Endothelial cell of umbilical vein (primary cell): ENCODE measurements at regions not wholly inside any gene's neighbourhood (a gene's known extent, or its start where the extent isn't known, plus 50 kb on each side); places are given as distances from the start of the nearest gene placed in this dataset.

ENCODE experiments used
- BruUV-seq: library from RNA; stranded (reverse); fragments of 400-500 nt; replicated peaks from 2 replicates; lab custom pipeline; 2021; lab: Mats Ljungman, UMichigan
- CTCF ChIA-PET: fragments of 300-600, 350-600 bp; sonication (Branson Sonifier 250); formaldehyde crosslinking; loops from one replicate; lab custom pipeline; 2021; ENCODE audit warnings: antibody characterized with exemption, inconsistent platforms; lab: Charles Lee
- POLR2A ChIA-PET: fragments of 300-600, 350-600 bp; sonication (Branson Sonifier 250); formaldehyde crosslinking; loops from one replicate; lab custom pipeline; 2021; ENCODE audit warnings: antibody characterized with exemption, inconsistent platforms; lab: Charles Lee
- DNase-seq: peaks from one replicate; pipeline ENCODE4 v3.0.0-alpha.2; 2011; ENCODE audit warnings: low read depth, low spot score
- FAIRE-seq: peaks from 2 replicates; lab custom pipeline; 2011; peaks lifted over from hg19 to GRCh38; lab: Jason Lieb, UNC
- H2AFZ ChIP-seq: 2 replicates; pipeline ENCODE4 v1.6.0; 2012; ENCODE audit warnings: low read depth, low read length, control low read depth, inconsistent platforms
- H3K27ac ChIP-seq: 2 replicates; pipeline ENCODE4 v1.5.1; 2011; ENCODE audit warnings: low read depth, mild to moderate bottlenecking, control low read depth, low read length, moderate library complexity; ENCODE audit not compliant: insufficient read depth
- H3K27me3 ChIP-seq, 2 experiments: 2 replicates each; pipeline versions ENCODE4 v1.6.0 to v1.6.1; 2011; ENCODE audit warnings: low read length in 2 of 2, mixed read lengths in 1 of 2; ENCODE audit not compliant: control insufficient read depth in 2 of 2, insufficient read depth in 2 of 2
- H3K36me3 ChIP-seq, 2 experiments: 2 replicates in 1 of 2; 3 replicates in 1 of 2; pipeline ENCODE4 v1.5.1; 2011; ENCODE audit warnings: low read length in 2 of 2, mild to moderate bottlenecking in 1 of 2, moderate library complexity in 1 of 2; ENCODE audit not compliant: control insufficient read depth in 2 of 2, insufficient read depth in 2 of 2; ENCODE audit errors: extremely low read depth in 1 of 2
- H3K4me1 ChIP-seq: 3 replicates; pipeline ENCODE4 v1.5.1; 2011; ENCODE audit warnings: mild to moderate bottlenecking, low read length; ENCODE audit not compliant: control insufficient read depth, insufficient read depth; ENCODE audit errors: extremely low read depth
- H3K4me2 ChIP-seq: 2 replicates; pipeline ENCODE4 v1.6.1; 2011; ENCODE audit warnings: low read length, control low read depth, mixed read lengths; ENCODE audit not compliant: insufficient read depth
- H3K4me3 ChIP-seq, 3 experiments: fragments of 200-600 bp in 1 of 3; sonication (generic), shearing (Covaris generic) in 1 of 3; replicated peaks in 1 of 3; 2 replicates each; pipeline ENCODE4 v1.5.1; 2011 to 2016; ENCODE audit warnings: control low read depth in 3 of 3, low read length in 3 of 3, mild to moderate bottlenecking in 2 of 3, inconsistent platforms in 1 of 3, low read depth in 1 of 3, moderate library complexity in 1 of 3; ENCODE audit not compliant: insufficient read depth in 1 of 3
- H3K79me2 ChIP-seq: 2 replicates; pipeline ENCODE4 v1.6.0; 2012; ENCODE audit warnings: low read length, inconsistent platforms; ENCODE audit not compliant: control insufficient read depth, insufficient read depth
- H3K9ac ChIP-seq: replicated peaks from 2 replicates; pipeline ENCODE3; 2011; ENCODE audit warnings: low read length, control low read depth; ENCODE audit not compliant: insufficient read depth; ENCODE audit errors: extremely low read depth
- H3K9me1 ChIP-seq: replicated peaks from 3 replicates; pipeline ENCODE4 v1.6.0; 2011; ENCODE audit warnings: mild to moderate bottlenecking, low read length; ENCODE audit not compliant: control insufficient read depth, insufficient read depth; ENCODE audit errors: extremely low read depth
- H3K9me3 ChIP-seq: replicated peaks from 2 replicates; pipeline ENCODE4 v1.5.1; 2012; ENCODE audit warnings: low read length, inconsistent platforms; ENCODE audit not compliant: control insufficient read depth, insufficient read depth
- H4K20me1 ChIP-seq: replicated peaks from 2 replicates; pipeline ENCODE3; 2011; ENCODE audit warnings: mild to moderate bottlenecking, low read length; ENCODE audit not compliant: control insufficient read depth, insufficient read depth; ENCODE audit errors: extremely low read depth
- CTCF ChIP-seq, 2 donors: IDR thresholded peaks; 1 replicate in 1 of 2; 2 replicates in 1 of 2; pipeline ENCODE4 v1.5.1; 2011; ENCODE audit warnings: low read length in 2 of 2, mild to moderate bottlenecking in 2 of 2, moderate library complexity in 2 of 2, control low read depth in 1 of 2, inconsistent platforms in 1 of 2, low read depth in 1 of 2; ENCODE audit not compliant: insufficient read depth in 1 of 2; ENCODE audit errors: extremely low read depth in 1 of 2
- EZH2 ChIP-seq: IDR thresholded peaks from 2 replicates; pipeline ENCODE4 v1.6.1; 2012; ENCODE audit warnings: borderline replicate concordance, low read depth, mild to moderate bottlenecking, moderate library complexity, low read length, inconsistent platforms; ENCODE audit not compliant: severe bottlenecking
- FOS ChIP-seq: IDR thresholded peaks from 2 replicates; pipeline ENCODE4 v1.6.1; 2011; ENCODE audit warnings: mild to moderate bottlenecking, low read length, moderate library complexity, borderline replicate concordance; ENCODE audit not compliant: insufficient read depth
- GATA2 ChIP-seq: IDR thresholded peaks from 2 replicates; pipeline ENCODE4 v1.7.0; 2011; ENCODE audit warnings: low read depth, mild to moderate bottlenecking, moderate library complexity, mixed read lengths, low read length; ENCODE audit not compliant: insufficient read length, insufficient read depth
- JUN ChIP-seq: IDR thresholded peaks from 2 replicates; pipeline ENCODE4 v1.6.1; 2011; ENCODE audit warnings: borderline replicate concordance, low read depth; ENCODE audit not compliant: insufficient read length, insufficient read depth
- MAX ChIP-seq: IDR thresholded peaks from 2 replicates; pipeline ENCODE4 v1.6.1; 2011; ENCODE audit not compliant: insufficient read depth, insufficient read length
- MYC ChIP-seq: IDR thresholded peaks from one replicate; pipeline ENCODE4 v1.6.1; 2011; ENCODE audit warnings: mild to moderate bottlenecking, low read depth, low read length
- POLR2A ChIP-seq: IDR thresholded peaks from 2 replicates; pipeline ENCODE4 v1.6.1; 2012; ENCODE audit warnings: low read depth, mild to moderate bottlenecking, control low read depth, low read length
- POLR2AphosphoS5 ChIP-seq: IDR thresholded peaks from 2 replicates; pipeline ENCODE4 v1.6.1; 2012; ENCODE audit warnings: low read depth, mild to moderate bottlenecking, control low read depth, low read length, moderate library complexity; ENCODE audit not compliant: insufficient read depth
- dilution Hi-C: fragments of 300-500 bp; cut with MboI; formaldehyde crosslinking; loops from one replicate; pipeline ENCODE4 v1.15.0; 2019; ENCODE audit warnings: low sequenced_read_pairs; ENCODE audit not compliant: extremely low pct_ligation_motif_present
- intact Hi-C: fragments of 100-400 bp; cut with micrococcal nuclease; formaldehyde crosslinking; loops from one replicate; pipeline ENCODE4 v1.10.0; 2022

GRCh38 chr1:79543394-79543793 lies 536.9 kb upstream of the ADGRL4 start:
- Histone ChIP-seq H3K4me2 (no peak overlapping the region), H3K27me3 (no peaks in the 10 kb centered on the region), H3K79me2 (no peaks in the 10 kb centered on the region), H3K4me3 (no peak overlapping the region), H3K27ac (no peak overlapping the region), H3K4me1 (no peaks in the 10 kb centered on the region), H3K9me3 (no peaks in the 10 kb centered on the region), H2AFZ (no peak overlapping the region), H4K20me1 (no peaks in the 10 kb centered on the region), H3K9ac (no peak overlapping the region), H3K36me3 (no peaks in the 10 kb centered on the region), H3K9me1 (no peaks in the 10 kb centered on the region)
- ChIA-PET CTCF (no interaction called here), POLR2A (no interaction called here)
- TF ChIP-seq CTCF (IDR thresholded peaks at IDR 0.05; ENCODE audit: extremely low read depth in 1 of 2, insufficient read depth in 1 of 2, low read depth in 1 of 2, low read length in 2 of 2) (no peak), MAX (no peak), MYC (no peak), GATA2 (no peak), EZH2 (no peak), JUN (no peak), POLR2A (no peak), FOS (no peak), POLR2AphosphoS5 (no peak)
- dilution Hi-C loops = no loop called here
- no peak for FAIRE-seq
- BruUV-seq = no TSS peak
- DNase-seq = no peak
- intact Hi-C loops = no loop called here
